ENCODE measurements at regions not wholly inside any gene's neighbourhood (a gene's known extent, or its start where the extent isn't known, plus 50 kb on each side); places are given as distances from the start of the nearest gene placed in this dataset.

GRCh38 chr1:5729636-5730145 is 262.5 kb downstream of the NPHP4 start:
- 73% methylated on average over 4 of the region's 4 CpGs for WGBS (ENCODE audit: insufficient coverage)
- no peak overlapping the region for H3K4me3 Mint-ChIP-seq
- CTCF ChIA-PET, result no interaction called here

More at GRCh38 chr1:5729636-5730145, 262.5 kb downstream of the NPHP4 start:
- Histone ChIP-seq H3K4me3 (ENCODE audit: control extremely low read depth in 1 of 5, extremely low read depth in 1 of 5, insufficient read depth in 1 of 5, low read depth in 2 of 5, low read length in 4 of 5) (no peak overlapping the region), H3K4me1 (ENCODE audit: control insufficient read depth in 2 of 2, insufficient read depth in 2 of 2, low read length in 2 of 2) (no peaks in the 10 kb centered on the region), H3K27ac (ENCODE audit: low read length in 2 of 2) (no peak overlapping the region), H3K36me3 (replicated peaks in 1 of 2; ENCODE audit: control extremely low read depth in 1 of 2, control insufficient read depth in 1 of 2, extremely low read depth in 1 of 2, insufficient read depth in 2 of 2, low read length in 1 of 2) (no peaks in the 10 kb centered on the region), H4K20me1 (ENCODE audit: control insufficient read depth, insufficient read depth, low read length, poor library complexity, severe bottlenecking) (no peaks in the 10 kb centered on the region), H3K4me2 (replicated peaks; ENCODE audit: low read depth, low read length, poor library complexity, severe bottlenecking) (no peak overlapping the region), H3K9me3 (ENCODE audit: control extremely low read depth in 1 of 3, control insufficient read depth in 2 of 3, insufficient read depth in 1 of 3, low read length in 2 of 3) (peaks cover 0 to 4% (median 0%) of the 10 kb centered on the region in 3 donors), H3K27me3 (replicated peaks in 1 of 4; ENCODE audit: control extremely low read depth in 1 of 4, control insufficient read depth in 3 of 4, insufficient read depth in 4 of 4, low read length in 3 of 4) (no peaks in the 10 kb centered on the region), H3K79me2 (ENCODE audit: control insufficient read depth, insufficient read depth, low read length) (no peaks in the 10 kb centered on the region), H3K9ac (ENCODE audit: low read length) (no peak overlapping the region), H2AFZ (ENCODE audit: insufficient read depth, low read depth, low read length, poor library complexity, severe bottlenecking) (no peak overlapping the region)
- Mint-ChIP-seq H3K27ac (no peak overlapping the region), H3K9me3 (ENCODE audit: insufficient read depth) (no peaks in the 10 kb centered on the region), H3K4me1 (no peaks in the 10 kb centered on the region), H3K27me3 (no peaks in the 10 kb centered on the region)
- POLR2A ChIA-PET, result no interaction called here
- ATAC-seq (ENCODE audit: low read depth), result no peak
- no peak for DNase-seq
- TF ChIP-seq EZH2 (IDR thresholded peaks at IDR 0.05; ENCODE audit: borderline replicate concordance, insufficient read depth, low read depth, low read length, poor library complexity, severe bottlenecking) (no peak), CTCF (IDR thresholded peaks at IDR 0.05) (no peak)
- intact Hi-C loops (cut with micrococcal nuclease), result no loop called here
